GM08714 (cell line): ENCODE measurements at regions not wholly inside any gene's neighbourhood (a gene's known extent, or its start where the extent isn't known, plus 50 kb on each side); places are given as distances from the start of the nearest gene placed in this dataset.

ENCODE experiments used
- H3K4me3 ChIP-seq: fragments of 200-500 bp; sonication (Bioruptor generic); 2 replicates; pipeline ENCODE4 v1.5.1; 2014; ENCODE audit warnings: mild to moderate bottlenecking, low read length, inconsistent platforms
- ZNF274 ChIP-seq: IDR thresholded peaks from 2 replicates; pipeline ENCODE4 v1.6.1; 2012; ENCODE audit warnings: mild to moderate bottlenecking, low read depth, low read length

DNA sequence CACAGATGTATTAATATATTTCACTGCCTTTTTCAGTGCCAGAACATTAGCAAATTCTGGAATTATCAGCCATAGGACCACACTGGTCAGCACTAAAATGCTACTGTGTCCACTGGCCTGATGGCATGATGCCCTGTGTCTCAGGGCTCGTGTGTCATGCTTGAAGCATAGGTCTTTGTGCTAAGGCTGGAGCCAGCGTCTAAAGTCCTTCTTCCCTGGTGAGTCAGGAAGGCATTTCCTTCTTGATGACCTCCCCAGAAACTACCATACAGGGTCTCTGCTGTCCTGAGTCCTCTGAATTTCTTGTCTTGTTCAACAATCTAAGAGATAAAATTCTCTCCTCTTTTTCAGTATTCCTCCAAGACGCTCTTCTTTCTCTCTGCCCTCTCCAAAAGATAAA, 489.9 kb downstream of the PSAT1 start:
- no peak overlapping the region for H3K4me3 ChIP-seq
- no peak for TF ChIP-seq ZNF274

DNA sequence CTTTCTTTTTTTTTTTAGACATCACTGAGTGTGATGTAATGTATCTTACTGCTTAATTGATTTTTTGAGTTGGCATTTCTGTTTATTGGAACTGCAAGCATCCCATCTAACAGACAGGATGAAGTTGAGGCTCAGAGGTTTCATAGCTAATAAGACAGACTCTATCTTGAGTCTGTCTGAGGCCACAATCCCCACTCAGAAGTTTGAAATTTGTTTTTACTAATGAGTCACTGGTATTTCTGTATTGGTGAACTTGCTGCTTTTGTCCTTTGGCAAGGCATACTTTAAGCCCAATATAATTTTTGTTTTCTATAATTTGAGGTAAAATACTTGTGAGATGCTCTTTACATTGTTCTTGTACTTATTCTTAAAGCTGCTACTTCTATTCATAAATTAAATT, 491.2 kb downstream of the PSAT1 start:
- TF ChIP-seq ZNF274, result no peak
- H3K4me3 ChIP-seq, result no peak overlapping the region

DNA sequence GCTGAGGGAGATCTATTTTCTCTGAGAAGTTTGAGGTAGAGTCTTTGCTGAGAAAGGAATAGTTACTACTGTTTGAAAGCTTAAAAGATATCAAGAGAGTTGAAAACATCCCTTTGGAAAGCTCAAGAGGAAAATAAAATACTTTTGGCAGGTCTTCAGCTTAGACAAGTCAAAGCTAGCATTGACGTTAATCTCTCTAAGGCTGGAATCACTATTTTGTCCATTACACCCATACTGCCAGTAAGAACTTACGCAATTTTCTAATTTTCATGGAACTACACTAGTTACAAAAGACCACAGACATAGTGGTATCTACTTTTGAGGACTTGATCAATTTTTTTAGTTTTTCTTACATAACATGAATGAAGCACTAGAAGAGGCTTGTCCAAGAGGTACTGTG, 494.9 kb downstream of the PSAT1 start:
- TF ChIP-seq ZNF274, result no peak
- no peak overlapping the region for H3K4me3 ChIP-seq

DNA sequence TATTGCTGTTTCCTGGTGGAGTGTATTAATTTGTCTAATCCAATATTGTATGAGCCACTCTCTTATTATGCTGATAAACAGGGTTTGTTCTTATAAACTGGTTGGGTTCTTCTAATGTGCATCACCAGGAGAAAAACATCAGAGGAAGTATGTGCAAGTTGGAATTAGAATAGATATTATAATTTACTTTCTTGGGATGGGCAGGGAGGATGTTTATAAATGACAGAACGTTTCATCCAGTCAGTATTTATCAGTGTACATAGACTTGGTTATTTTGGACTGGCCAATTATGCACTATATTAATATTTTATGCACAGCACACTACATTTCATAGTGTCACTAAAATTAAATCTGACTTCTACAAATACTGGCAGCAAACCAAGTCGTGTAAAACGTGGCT, 495.8 kb downstream of the PSAT1 start:
- no peak overlapping the region for H3K4me3 ChIP-seq
- no peak for TF ChIP-seq ZNF274

DNA sequence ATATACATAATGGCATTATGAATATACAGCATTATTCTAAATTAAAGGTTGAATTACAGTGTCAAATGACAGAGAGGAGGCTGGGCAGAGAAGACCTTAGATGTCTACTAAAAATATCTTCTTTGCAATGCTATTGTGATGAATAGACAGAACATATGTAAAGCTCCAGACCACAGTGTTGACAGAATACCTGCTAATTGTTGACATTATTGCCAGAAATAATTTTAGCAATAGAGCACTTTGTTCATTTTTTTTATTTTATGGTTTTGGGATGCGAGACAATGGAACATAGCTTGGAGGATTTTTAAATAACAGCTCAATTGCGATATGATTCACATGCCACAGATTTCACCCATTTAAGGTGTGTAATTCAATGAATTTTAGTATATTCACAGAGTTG, 508.8 kb downstream of the PSAT1 start:
- no peak for TF ChIP-seq ZNF274
- no peak overlapping the region for H3K4me3 ChIP-seq

DNA sequence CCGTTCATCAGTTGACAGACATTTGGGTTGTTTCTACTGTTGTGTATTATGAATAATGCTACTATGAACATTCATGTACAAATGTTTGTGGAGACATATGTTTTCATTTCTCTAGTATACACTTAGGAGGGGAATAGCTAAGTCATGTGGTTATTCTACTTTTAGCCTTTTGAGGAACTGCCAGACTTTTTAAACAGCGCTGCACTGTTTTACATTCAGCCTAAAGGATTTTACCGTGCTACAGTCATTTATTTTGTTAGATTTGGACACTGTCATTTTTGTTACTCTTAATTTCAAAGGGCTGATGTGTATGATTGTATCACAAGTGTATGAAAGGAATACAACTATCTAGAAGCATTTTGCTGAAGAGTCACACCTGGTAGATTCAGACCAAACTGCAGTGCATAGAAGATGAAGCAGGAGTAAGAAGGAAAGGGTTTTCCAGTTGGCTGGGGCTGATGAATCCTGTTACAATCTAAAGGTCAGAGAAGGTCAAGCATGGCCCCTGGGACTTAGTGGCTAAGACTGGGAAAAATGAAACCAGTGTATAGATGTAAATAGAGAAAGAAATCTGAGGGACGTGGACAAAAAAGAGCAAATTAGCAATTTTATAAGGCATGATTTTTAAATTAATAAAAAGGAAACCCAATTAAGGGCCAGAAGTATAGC, 509.7 kb downstream of the PSAT1 start:
- no peak for TF ChIP-seq ZNF274
- no peak overlapping the region for H3K4me3 ChIP-seq

DNA sequence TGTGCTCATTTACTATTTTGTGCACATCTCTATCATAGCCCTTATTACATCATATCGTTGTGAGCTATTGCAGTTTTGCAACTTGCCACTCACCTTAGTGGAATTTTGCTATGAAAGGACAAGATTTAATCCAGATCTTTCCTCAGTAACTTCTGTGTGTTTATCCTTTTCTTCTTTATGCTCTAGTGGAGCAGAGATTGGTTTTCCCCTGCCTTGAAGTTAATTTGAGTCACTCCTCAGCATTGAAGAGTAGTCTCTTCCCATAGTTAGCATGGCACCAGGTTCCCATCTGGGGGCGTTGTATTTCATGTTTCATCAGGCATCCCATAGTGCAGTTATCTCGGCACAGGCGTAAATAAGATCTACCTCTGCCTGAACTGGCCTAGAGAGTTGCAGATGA, 510.4 kb downstream of the PSAT1 start:
- TF ChIP-seq ZNF274, result no peak
- no peak overlapping the region for H3K4me3 ChIP-seq

DNA sequence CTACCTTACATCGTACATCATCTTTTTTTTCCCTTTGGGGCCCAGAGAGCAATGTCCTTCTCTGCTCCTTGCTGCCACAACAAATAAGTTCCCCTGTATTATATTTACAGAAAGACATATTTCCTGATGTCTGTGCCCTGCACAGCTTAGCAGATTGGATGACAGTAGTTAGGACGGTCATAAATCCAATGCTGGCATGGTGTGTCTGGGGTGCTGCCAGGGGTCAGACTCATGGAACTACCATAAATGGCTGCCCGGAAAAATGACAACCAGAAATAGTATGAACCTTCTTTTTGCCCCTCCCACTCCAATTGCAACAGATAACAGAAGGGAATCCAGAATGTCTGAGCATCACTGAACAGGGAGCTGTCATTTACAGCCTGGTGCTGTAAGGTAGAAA, 511.1 kb downstream of the PSAT1 start:
- no peak for TF ChIP-seq ZNF274

DNA sequence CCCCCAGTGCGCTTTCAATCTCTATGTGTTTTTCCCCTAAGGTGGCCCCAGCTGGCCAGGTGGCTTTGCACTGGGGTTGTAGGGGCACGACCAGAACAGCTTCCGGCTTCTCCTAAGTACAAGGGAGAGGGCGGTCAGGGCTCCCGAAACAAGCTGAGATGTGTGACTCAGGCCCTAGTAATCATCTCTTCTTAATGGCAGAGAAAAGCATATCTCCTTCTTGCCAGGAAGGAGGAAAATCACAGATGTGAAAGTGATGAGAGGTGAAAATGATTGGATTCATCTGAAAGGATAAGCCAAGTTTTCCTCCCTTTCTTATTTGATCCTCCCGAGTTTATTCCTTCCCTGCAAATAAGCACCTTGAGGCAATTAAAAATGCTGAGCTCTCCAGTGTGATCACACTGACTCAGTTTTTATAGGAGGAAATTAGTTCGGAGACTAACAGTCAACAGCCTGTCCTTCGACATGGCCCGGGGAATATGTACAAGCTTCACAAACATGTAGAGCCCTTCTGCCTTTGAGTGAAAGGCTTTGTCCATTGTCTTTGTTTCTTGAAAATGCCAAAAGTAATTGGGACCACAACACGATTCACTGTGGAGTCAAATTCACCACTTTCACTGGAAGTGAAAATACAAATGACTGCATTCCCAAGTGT, 514.8 kb downstream of the PSAT1 start:
- no peak overlapping the region for H3K4me3 ChIP-seq
- TF ChIP-seq ZNF274, result no peak

More for the DNA sequence above, 511.1 kb downstream of the PSAT1 start:
- H3K4me3 ChIP-seq, result no peak overlapping the region

DNA sequence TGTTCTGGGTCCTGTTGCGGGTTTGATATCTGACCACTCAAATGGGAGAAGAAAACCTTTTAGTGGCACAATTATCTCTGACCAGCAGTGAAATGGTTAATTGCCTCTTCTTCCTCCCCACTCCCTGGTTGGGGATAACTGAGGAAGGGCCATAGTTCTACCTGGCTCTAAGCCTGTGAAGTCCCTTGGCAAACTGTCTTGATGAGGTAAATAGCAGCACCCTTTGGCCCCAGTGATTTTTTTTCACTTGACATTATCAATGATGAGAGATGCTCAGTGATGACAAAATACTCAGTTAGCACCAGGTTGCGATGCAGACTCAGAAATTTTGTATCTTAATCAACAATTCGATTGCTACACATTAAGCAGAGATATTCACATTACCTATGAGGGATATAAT, 515.7 kb downstream of the PSAT1 start:
- no peak overlapping the region for H3K4me3 ChIP-seq
- no peak for TF ChIP-seq ZNF274

DNA sequence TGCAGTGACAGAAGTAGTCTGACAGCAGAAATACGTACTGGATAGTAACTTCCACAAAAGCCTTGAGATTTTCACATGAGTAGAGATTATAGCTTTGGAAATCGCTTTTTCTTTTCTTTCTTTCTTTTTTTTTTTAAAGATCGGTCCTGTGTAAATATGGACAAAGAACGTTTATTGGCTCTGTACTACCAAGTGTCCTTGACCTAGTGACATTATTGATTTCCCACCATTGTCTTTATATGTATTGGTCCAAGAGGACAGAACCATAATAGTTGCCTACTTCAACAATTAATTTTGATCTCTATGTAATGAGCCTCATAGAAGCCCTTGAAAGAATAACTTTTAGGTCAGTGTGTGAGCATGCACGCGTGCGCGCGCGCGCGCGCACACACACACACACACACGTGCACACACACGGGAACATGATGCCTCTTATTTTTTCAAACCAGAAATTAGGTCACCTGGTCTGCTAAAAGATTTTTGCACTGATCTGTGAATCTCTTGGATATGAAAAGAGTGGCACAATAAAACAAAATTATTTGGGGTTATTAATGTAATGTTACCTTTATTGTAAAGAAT, 516.8 kb downstream of the PSAT1 start:
- no peak overlapping the region for H3K4me3 ChIP-seq
- no peak for TF ChIP-seq ZNF274

DNA sequence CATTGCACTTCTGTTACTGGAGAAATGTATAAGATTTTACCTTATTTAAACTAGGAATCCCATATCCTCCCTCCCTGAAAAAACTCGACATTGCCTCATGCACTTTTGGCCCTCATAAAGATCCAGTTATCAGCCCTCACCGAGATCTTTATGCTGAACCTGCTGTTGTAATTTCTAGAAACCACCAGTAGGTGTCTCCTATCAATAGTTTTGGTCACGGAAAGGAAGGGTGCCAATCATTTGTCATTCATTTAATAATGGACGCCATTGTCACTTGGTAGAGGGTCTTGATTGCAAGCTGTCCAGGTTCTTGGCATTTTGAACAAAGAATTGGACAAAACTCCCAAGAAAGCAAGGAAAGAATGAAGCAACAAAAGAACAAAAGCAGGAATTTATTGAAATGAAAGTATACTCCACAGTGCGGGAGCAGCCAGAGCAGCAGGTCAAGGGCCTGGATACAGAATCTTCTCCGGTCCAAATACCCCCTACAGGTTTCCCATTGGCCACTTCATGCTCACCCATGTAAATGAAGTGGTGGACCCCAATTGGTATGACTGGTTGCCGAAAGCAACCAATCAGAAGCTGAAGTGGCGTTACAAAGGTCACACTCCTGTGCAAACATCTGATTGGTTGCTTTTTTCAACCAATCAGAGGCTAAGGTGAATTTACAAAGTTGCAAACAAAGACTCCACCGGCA, 524.3 kb downstream of the PSAT1 start:
- H3K4me3 ChIP-seq, result peak overlapping the region; percentile 12; the same call in 1 of the 2 replicates
- TF ChIP-seq ZNF274, result no peak

DNA sequence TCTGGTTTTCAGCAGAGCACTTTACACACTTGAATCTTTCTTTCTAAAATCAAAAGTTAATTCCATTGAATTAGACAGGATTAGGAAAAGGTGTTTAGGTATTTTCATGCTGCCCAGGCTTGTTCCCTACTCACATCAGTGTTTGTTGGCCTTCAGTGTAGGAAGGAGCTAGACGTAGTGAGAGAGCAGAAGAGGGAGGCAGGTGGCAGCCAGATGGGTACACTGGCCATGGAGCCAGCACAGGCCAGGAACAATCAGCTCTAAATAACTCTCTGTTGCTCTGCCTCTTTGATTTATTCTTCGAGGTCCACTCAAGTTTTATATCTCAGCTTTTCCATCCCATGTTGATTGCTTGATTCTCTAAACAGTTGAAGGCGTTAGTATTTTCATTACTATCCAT, 529.6 kb downstream of the PSAT1 start:
- TF ChIP-seq ZNF274, result no peak
- no peak overlapping the region for H3K4me3 ChIP-seq

DNA sequence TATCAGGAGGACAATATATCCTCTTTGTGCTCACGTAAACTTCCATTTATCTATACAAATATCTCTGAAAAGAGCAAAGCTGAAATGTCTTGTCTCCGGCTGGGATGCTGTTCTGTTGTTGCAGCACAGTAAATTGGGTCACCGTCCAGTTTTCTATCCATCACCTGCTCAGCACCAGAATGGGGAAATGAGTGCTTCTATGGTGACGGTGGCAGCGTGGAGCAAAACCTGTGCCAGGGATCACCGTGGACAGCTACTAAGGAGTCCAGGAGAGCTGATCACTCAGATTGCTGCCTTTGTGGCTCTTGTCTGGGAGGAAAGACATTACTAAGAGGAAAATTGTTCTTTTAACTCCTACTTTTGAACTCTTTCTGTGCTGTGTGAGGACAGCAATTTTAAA, 531.6 kb downstream of the PSAT1 start:
- H3K4me3 ChIP-seq, result no peak overlapping the region
- no peak for TF ChIP-seq ZNF274

DNA sequence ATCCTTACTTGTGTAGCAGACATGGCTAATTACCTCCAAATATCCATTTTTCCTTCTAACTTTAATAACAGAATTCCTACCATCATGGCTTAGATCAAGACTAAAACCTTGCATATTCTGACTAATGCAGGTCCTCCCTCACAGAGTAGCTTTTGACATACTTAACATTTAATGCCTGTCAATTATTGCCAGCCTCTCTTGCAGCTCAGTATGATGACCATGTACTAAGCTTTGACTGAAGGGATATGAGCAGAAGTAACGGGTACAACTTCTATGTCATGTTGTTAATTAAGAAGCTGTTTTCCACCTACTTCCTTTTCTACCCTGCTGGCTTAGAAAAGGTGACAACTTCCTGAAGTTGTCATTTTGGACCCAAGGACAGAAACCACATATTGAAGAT, 533.4 kb downstream of the PSAT1 start:
- no peak for TF ChIP-seq ZNF274
- no peak overlapping the region for H3K4me3 ChIP-seq
